PC-3 (cell line): ENCODE measurements at regions not wholly inside any gene's neighbourhood (a gene's known extent, or its start where the extent isn't known, plus 50 kb on each side); places are given as distances from the start of the nearest gene placed in this dataset.

Experiments
- CTCF ChIP-seq: fragments of 300-600 bp; sonication (generic); conservative IDR thresholded peaks from 2 replicates; pipeline ENCODE4 v1.5.1; 2017; ENCODE audit warnings: antibody characterized with exemption, low read depth, mild to moderate bottlenecking, low read length
- EZH2phosphoT487 ChIP-seq: fragments of 300-600 bp; sonication (generic); IDR thresholded peaks from 2 replicates; pipeline ENCODE4 v1.6.1; 2018; ENCODE audit warnings: mild to moderate bottlenecking, antibody characterized with exemption, low read length, borderline replicate concordance

GRCh38 chr3:10555263-10555662, 49.9 kb upstream of the ATP2B2 start:
- TF ChIP-seq CTCF (no peak), EZH2phosphoT487 (no peak)
